ENCODE measurements at regions not wholly inside any gene's neighbourhood (a gene's known extent, or its start where the extent isn't known, plus 50 kb on each side); places are given as distances from the start of the nearest gene placed in this dataset.
A peak's percentile ranks its signal among the peaks of the same experiment; 100 is the strongest.

DNA sequence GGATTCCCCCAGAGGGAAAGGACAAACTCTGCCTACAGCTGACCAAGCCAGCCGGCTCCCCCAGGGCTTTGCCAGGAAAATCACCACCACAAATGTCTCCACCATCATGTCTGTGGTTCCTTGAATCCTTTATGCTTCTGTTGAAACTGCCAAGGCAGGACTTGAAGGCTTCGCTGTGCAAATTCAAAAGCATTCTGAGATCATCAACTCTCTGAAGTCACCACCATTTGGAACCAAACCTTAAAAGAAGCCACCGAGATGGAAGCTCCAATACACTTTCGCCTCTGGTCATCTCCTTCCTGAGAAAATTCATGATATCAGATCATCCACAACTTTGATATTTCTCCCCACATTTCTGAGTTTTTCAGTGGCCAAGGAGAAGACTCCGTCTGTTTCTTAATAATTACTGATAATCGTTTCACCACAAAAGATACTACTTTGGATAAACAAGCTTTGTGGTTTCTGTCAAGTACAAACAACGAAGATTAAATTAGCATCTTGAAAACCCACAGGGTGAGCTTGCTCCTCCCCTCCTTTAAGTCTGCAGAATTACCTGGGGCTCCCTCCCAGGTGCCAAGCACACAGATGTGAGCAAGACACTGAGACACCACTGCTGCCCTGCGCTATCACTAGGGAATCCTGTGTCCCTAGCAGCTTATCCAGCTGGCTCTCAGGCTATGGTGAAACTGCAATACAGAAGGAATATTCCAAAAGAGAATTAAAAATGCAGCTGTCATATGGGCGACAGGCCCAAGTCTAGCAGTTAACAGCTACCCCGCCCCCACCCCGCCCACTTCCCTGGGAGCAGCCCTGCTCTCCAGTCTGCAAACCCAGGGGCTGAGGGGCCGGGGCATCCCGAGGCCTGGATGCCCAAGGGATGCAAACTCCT is 125.0 kb upstream of the TBL1X start:
- Histone ChIP-seq H3K36me3 (ENCODE audit: control insufficient read depth, insufficient read depth, low read length) (no peaks in the 10 kb centered on the region), H3K4me3 (ENCODE audit: low read depth, low read length) (no peak overlapping the region), H3K27me3 (replicated peaks; ENCODE audit: control insufficient read depth, insufficient read depth, low read length) (no peaks in the 10 kb centered on the region), H3K4me1 (no peaks in the 10 kb centered on the region), H3K9me3 (no peaks in the 10 kb centered on the region)
- H3K36me3 Mint-ChIP-seq (ENCODE audit: insufficient read depth, unreplicated experiment) = no peaks in the 10 kb centered on the region
- H3K4me1 Mint-ChIP-seq (ENCODE audit: low read depth, unreplicated experiment) = no peaks in the 10 kb centered on the region
- TF ChIP-seq, protein P1, sequence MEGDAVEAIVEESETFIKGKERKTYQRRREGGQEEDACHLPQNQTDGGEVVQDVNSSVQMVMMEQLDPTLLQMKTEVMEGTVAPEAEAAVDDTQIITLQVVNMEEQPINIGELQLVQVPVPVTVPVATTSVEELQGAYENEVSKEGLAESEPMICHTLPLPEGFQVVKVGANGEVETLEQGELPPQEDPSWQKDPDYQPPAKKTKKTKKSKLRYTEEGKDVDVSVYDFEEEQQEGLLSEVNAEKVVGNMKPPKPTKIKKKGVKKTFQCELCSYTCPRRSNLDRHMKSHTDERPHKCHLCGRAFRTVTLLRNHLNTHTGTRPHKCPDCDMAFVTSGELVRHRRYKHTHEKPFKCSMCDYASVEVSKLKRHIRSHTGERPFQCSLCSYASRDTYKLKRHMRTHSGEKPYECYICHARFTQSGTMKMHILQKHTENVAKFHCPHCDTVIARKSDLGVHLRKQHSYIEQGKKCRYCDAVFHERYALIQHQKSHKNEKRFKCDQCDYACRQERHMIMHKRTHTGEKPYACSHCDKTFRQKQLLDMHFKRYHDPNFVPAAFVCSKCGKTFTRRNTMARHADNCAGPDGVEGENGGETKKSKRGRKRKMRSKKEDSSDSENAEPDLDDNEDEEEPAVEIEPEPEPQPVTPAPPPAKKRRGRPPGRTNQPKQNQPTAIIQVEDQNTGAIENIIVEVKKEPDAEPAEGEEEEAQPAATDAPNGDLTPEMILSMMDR (IDR thresholded peaks at IDR 0.05; ENCODE audit: insufficient read depth in 1 of 2, low read depth in 1 of 2, low read length in 1 of 2, severe bottlenecking in 1 of 2, unreplicated experiment in 1 of 2) = no peak
- no peaks in the 10 kb centered on the region for H3K27me3 Mint-ChIP-seq (ENCODE audit: insufficient read depth, unreplicated experiment)
- POLR2A ChIA-PET = no interaction called here
- H3K9me3 Mint-ChIP-seq (ENCODE audit: unreplicated experiment) = no peaks in the 10 kb centered on the region
- H3K27ac Mint-ChIP-seq (ENCODE audit: unreplicated experiment) = no peak overlapping the region
- CTCF ChIA-PET = no interaction called here
- no peak overlapping the region for H3K4me3 Mint-ChIP-seq (ENCODE audit: unreplicated experiment)
- BruUV-seq (replicated peaks) = no TSS peak
- DNase-seq = no peak
- intact Hi-C loops (cut with micrococcal nuclease; ENCODE audit: unreplicated experiment) = no loop called here

DNA sequence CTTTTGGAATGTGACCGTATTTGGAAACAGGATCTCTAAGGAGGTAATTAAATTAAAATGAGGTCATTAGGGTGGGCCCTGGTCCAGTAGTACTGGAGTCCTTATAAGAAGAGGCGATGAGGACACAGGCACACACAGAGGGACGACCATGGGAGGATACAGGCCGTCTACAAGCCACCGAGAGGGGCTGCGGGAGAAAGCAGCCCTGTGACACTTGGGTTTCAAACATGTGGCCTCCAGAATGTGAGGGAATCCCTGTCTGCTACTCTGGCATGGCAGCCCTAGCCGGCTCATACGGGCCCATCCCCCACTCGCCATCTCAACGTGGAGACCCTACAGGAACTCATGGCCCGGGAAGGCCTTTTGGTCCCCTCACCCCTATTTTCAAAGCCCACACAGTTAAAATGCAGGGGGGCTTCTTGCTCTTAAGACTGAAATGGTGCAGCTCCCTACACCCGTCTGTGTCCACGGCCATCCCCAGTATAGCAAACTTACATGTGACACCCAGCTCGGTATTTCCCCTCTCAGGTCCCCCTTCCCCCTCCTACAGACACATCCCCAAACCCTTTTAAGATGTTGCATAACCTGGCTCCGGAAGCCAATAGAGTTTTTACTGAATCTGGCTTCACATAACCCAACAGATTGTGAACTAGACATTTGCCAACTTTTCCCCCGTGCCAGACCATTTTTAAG is 124.1 kb upstream of the TBL1X start:
- no peaks in the 10 kb centered on the region for H3K4me1 ChIP-seq
- ChIA-PET CTCF (no interaction called here), POLR2A (no interaction called here)
- H3K9me3 ChIP-seq = no peaks in the 10 kb centered on the region
- H3K4me1 Mint-ChIP-seq (ENCODE audit: low read depth, unreplicated experiment) = no peaks in the 10 kb centered on the region
- H3K9me3 Mint-ChIP-seq (ENCODE audit: unreplicated experiment) = no peaks in the 10 kb centered on the region
- intact Hi-C loops (cut with micrococcal nuclease; ENCODE audit: unreplicated experiment) = no loop called here
- H3K36me3 ChIP-seq (ENCODE audit: control insufficient read depth, insufficient read depth, low read length) = no peaks in the 10 kb centered on the region
- no peak overlapping the region for H3K4me3 ChIP-seq (ENCODE audit: low read depth, low read length)
- no peak for DNase-seq
- H3K27ac Mint-ChIP-seq (ENCODE audit: unreplicated experiment) = peak overlapping the region; percentile 39
- no TSS peak for BruUV-seq (replicated peaks)
- H3K4me3 Mint-ChIP-seq (ENCODE audit: unreplicated experiment) = no peak overlapping the region
- no peaks in the 10 kb centered on the region for H3K36me3 Mint-ChIP-seq (ENCODE audit: insufficient read depth, unreplicated experiment)
- no peaks in the 10 kb centered on the region for H3K27me3 Mint-ChIP-seq (ENCODE audit: insufficient read depth, unreplicated experiment)
- TF ChIP-seq, protein P1 (IDR thresholded peaks at IDR 0.05; ENCODE audit: insufficient read depth in 1 of 2, low read depth in 1 of 2, low read length in 1 of 2, severe bottlenecking in 1 of 2, unreplicated experiment in 1 of 2) = no peak
- H3K27me3 ChIP-seq (replicated peaks; ENCODE audit: control insufficient read depth, insufficient read depth, low read length) = no peaks in the 10 kb centered on the region

DNA sequence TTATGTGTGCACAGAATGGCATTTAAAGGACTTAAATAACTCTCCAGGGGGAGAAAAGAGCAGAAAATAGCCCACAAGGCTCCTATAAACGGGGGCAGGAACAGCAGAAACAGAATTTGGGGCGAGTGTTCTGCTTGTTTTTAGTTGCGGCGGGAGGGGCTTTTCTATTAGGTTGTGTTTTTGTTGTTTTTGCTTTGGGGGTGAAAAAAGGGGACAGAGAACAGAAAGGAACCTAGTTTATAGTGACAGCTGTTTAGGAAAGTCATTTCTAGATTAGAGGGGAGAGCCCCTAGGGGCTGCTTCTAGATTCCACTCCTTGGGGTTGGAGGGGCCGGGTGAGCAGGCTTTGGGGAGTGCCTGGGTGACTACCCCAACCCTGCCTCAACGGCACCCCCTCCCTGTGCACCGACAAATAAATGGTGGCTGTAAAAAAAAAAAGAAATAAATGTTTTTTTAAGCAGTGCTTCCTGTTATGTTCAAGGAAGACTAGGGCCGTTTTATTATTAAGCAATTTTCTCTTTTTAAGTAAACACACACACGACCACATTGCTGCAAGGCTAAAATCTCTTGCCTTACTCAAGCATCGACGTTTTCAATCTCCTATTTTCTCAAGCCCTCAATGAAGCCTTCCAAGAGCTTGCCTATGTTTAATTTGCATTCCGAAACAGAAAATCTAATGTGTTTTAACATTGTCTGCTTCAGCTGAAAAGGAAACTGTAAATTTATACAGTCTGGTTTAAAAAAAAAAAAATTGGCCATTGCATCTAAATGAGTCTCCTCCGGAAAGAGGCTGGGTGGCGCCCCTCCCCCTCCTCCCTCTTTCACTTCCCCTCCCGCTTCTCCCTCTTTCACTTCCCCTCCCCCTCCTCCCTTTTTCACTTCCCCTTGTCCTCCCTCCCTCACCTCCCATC is 123.3 kb upstream of the TBL1X start:
- DNase-seq = no peak
- H3K27ac Mint-ChIP-seq (ENCODE audit: unreplicated experiment) = peak overlapping the region; percentile 39
- no TSS peak for BruUV-seq (replicated peaks)
- no peaks in the 10 kb centered on the region for H3K27me3 Mint-ChIP-seq (ENCODE audit: insufficient read depth, unreplicated experiment)
- H3K4me3 Mint-ChIP-seq (ENCODE audit: unreplicated experiment) = no peak overlapping the region
- H3K36me3 Mint-ChIP-seq (ENCODE audit: insufficient read depth, unreplicated experiment) = no peaks in the 10 kb centered on the region
- TF ChIP-seq, protein P1 (IDR thresholded peaks at IDR 0.05; ENCODE audit: insufficient read depth in 1 of 2, low read depth in 1 of 2, low read length in 1 of 2, severe bottlenecking in 1 of 2, unreplicated experiment in 1 of 2) = no peak
- Histone ChIP-seq H3K27me3 (replicated peaks; ENCODE audit: control insufficient read depth, insufficient read depth, low read length) (no peaks in the 10 kb centered on the region), H3K9me3 (no peaks in the 10 kb centered on the region), H3K4me1 (no peaks in the 10 kb centered on the region), H3K36me3 (ENCODE audit: control insufficient read depth, insufficient read depth, low read length) (no peaks in the 10 kb centered on the region), H3K4me3 (ENCODE audit: low read depth, low read length) (no peak overlapping the region)
- ChIA-PET POLR2A (no interaction called here), CTCF (no interaction called here)
- intact Hi-C loops (cut with micrococcal nuclease; ENCODE audit: unreplicated experiment) = loop anchor here (1.0 to 2.0 kb wide), 2 partner anchors 21 to 122 kb away; no protein-coding TSS in a partner anchor
- H3K4me1 Mint-ChIP-seq (ENCODE audit: low read depth, unreplicated experiment) = no peaks in the 10 kb centered on the region
- H3K9me3 Mint-ChIP-seq (ENCODE audit: unreplicated experiment) = no peaks in the 10 kb centered on the region

All from Caco-2 (cell line).